Glomerular visceral epithelial cell (primary cell): ENCODE measurements at regions not wholly inside any gene's neighbourhood (a gene's known extent, or its start where the extent isn't known, plus 50 kb on each side); places are given as distances from the start of the nearest gene placed in this dataset.
A peak's percentile ranks its signal among the peaks of the same experiment; 100 is the strongest.

Experiments
- DNase-seq: peaks from one replicate; pipeline ENCODE4 v3.0.0-alpha.2; 2016; ENCODE audit errors: extremely low spot score

DNA sequence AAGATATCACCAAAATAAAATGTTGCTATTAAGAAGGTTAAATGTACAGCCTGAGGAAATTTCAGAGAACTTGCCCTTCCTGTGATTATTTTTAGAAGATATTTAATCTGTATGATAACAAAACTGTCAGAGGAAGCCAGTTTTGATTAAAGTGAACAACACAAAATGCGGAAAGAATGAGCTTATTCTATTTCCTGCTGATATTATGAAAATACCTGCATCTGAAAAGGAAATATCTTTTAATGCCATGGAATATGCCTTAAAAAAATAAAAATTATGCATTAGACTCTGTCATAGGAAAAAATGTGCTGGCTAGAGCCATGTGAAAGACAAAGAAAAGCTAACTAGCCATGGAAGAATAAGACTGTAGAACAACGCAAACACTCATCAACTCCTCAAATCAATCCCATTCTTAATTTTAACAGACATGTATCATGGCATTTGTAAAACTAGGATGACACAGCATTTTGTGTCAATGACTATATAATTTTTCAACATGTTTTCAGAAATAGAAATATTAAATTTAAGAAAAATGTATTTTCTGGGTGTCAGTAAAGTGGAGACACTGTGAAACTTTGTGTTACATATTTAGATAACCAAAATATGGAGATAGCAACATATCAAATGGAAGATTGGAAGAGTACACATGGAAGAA is 1768.2 kb downstream of the SUCLG1 start:
- no peak for DNase-seq

DNA sequence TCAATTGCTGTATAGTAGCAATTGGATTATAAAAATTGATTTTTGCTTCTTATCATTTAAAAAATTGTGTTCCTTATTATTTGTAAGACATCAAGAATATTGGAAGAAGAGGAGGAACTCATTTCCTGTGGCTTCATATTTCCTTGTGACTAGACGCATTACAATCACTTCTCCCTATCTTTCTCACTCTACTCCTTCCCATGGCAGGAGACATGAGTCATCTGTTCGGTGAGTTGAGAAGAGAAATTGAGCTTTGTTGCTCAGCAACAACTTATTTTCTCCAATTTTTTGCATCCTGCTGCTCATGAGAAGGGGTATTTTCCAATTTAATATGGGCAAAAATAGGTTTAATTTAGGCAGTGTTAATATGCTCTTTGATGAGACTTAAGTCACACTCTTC is 1783.9 kb downstream of the SUCLG1 start:
- peak; percentile 34 for DNase-seq

DNA sequence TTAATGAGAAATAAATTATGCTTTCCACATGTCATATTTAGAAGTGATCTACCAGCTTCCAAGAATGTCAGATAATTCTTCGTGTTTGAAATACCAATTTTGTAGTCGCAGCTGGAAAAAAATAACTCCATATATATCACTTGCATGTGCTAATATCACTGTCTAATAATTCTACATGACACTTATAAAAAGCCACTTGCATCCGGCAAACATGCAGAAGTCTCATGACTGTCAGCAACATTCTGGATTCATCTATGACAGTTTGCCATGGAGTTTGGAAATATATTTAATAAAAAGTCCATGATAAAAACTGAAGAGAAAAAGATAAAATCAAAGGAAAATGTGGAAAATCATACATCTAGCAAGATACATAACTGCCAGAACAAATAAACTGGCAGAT is 1784.4 kb downstream of the SUCLG1 start:
- no peak for DNase-seq

DNA sequence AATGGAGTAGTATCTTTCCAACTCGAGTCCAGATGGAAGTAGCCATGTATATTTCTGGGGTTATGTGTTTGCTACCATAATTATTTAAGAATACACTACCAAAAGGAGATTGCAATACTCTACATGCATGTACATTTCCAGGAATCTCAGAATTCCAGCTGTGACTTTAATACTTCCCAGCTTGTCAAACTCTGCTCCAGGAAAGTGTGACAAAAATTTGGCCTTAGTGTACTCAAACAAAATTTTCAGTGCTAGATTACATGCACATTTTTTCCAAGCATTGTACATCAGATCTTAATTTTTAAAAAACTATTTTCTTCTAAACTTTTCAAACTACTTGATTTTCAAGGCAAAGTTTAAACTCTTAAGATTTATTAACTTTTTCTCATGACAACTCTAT is 1791.6 kb downstream of the SUCLG1 start:
- no peak for DNase-seq

DNA sequence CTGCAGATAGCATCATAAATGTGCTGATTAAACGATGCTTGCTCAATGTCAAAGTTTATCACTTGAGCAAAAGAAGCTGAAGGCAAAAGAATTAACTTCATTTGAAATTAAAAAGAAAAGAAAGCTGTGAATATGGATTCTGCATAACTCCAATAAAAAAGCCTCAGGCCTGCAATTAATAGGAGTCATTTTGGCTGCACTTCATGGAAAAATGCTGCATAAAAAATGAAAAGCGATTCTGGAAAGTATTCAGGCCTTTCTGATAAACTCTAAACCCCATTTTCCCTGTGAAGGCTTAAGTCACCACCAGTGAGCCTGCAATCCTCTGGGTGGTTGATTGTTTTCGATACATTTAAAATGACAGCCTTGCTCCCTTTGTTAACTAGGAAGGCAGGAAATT is 1793.4 kb downstream of the SUCLG1 start:
- DNase-seq: no peak

DNA sequence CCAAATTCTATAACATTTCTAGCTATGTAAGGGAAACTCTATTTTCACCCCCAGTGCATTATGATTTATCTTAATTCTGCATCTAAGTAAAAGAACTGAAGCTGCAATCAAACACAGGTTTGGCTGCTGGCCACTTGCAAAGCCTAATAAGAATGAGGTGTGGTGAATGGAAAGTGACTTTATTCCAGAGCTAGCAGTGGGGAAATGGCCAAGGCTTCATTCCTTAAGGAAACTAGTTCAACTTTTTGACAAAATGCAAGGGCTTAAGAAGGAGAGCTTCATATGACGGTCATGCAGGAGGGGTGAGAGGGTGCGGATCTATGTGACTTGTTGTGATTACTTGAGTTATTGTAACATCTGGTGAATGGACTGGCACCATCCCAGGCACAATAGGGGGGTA is 1802.0 kb downstream of the SUCLG1 start:
- DNase-seq: no peak

DNA sequence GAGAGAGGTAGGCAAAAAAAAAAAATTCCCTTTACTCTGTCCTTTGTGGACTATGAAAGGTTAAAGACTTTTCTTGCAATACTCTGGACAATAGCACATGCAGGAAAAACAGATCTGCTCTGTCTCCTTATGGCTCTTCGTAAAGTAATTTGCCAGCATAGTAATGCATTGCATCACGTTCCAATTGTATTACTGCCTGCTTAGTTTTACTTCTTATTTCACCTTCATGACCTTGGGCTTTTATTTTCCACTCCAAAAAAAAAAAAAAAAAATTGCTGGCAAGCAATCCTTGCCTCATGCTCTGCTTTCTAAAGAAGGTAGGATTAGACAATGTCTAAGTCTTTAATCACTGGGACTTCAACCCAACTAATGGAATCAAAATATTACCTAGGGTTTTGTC is 1802.7 kb downstream of the SUCLG1 start:
- no peak for DNase-seq

DNA sequence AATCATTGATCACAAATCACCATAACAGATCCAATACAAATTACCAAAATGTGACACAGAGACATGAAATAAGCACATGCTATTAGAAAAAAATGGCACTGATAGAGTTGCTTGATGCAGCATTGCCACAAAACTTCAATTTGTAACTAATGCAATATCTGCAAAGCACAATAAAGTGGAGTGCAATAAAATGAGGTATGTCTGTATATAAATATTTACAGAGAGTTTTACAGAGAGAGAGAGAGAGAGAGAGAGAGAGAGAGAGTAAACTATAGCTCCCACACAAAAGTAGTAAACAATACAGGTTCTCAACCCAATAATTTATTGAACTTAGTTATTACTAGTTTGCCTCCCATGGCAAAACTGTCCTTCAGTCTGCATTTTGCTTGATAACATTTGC is 1807.0 kb downstream of the SUCLG1 start:
- no peak for DNase-seq

DNA sequence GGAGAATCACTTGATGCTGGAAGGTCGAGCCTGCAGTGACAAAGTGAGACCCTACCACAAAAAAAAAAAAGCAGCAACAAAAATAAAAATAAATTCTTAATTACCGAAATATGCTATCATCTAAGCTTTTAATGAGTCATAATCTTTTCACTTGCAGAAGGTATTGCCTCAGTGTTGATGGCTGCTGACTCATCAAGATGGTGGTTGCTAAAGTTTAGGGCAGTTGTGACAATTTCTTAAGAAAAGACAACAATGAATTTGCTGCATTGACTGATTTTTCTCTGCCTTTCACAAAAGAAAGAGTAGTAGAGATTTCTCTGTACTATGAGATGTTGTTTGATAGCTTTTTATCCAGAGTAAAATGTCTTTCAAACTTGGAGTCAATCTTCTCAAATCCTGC is 1809.0 kb downstream of the SUCLG1 start:
- no peak for DNase-seq

DNA sequence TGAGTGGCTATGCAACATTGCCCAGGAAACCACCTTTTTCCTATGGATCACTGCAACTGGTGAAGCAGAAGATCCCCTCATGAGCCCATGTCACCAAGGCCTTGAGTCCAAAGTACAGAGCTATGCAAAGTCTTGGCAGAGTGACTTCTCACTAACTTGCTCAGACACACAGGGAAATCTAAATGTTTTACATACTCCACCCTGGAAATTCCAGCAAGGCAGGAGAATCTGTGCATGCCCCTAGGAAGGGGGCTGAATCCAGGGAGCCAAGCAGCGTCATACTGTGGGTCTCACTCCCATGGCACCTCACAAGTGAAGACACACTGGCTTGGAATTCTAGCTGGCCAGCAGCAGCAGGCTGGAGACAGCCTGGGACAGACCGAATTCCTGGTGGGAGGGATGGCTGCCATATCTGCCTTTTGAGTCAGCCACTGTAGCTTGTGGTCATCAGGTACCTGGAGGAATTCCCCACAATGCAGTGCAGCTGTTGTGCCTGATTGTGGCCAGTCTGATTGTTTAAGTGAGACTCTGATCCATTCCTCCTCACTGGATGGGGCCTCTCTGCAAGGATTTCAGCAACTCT is 1817.4 kb downstream of the SUCLG1 start:
- DNase-seq: peak; percentile 9

DNA sequence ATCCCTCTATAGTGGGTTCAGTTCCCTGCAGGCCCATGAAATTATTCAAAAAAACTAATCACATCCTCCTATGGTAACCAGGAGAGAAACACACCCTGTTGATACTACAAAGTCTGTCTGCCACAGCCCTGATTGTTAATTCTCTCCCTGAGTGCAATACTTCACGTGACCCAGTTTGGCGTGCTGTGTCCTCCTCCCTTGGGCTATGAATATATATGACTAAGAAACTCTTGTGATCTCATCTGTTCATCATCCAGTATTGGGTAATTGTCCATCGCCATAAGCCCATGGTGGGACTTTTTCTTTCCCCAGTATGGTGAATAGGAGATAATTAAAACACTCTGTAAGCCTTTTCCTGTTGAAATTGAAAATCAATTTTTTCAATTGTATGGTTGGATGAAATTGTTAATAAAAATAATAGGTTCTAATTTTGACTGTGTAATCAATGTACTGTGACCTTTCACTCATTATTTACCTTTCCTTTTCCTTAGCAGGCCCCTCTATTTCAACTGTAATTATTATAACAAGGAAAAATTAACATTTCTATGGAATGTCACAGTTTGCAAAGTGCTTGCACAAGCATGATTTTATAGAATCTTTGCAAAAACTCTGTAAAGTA is 1822.6 kb downstream of the SUCLG1 start:
- DNase-seq: no peak

DNA sequence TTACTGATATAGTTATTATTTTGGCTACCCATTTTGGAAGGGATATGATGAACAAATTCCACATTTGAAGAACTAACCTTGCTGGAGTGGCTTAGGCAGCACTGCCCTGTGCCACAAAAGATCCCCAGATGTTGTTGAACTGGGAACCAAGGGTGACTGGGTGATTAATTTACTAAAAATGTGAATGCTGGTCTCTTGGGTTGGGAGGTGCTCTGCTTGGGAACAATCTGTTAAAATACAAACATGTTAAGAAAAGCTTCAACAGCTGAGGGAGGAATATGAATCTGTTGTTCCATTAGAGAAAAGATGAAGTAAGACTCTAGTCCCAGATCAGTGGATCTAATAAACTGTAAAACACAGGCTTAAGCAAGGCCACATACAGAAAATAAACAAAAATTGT is 1860.1 kb downstream of the SUCLG1 start:
- no peak for DNase-seq

DNA sequence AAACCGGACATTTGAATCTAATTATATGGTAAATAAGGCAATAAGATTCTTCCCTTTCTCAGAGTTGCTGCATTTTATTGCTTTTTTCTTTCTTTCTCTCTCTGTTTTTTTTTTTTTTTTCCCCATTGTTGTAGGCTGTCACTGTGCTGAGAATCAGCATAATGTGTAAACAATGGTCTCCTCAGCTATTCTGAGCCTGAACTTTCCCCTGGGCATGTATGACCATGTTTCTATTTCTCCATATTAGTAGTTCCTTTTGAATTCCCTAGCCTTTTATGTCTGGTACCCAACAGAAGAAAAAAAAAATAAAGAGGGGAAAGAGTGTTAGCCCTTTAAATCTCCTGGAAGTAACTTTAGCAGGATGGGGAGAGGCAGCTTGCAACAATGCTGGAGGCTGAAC is 1862.5 kb downstream of the SUCLG1 start:
- DNase-seq: no peak

DNA sequence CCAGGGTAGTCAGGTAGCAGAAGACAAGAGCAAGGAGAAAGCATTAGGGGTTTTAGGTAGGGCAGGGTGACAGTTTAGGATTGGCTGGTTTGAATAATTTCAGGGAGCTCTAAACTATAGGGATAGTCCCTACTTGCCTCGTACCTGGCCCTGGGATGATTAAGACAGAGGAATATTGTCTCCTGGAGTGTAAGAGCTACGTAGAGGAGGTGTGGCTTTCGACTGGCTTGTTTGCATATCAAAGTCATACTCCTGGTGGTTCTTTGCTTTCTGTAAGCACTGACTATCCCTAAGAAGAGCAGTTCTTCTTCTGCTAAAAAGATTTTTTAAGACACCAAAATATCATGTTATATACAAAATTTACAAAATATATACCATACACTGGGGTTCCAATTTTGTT is 1867.4 kb downstream of the SUCLG1 start:
- no peak for DNase-seq

DNA sequence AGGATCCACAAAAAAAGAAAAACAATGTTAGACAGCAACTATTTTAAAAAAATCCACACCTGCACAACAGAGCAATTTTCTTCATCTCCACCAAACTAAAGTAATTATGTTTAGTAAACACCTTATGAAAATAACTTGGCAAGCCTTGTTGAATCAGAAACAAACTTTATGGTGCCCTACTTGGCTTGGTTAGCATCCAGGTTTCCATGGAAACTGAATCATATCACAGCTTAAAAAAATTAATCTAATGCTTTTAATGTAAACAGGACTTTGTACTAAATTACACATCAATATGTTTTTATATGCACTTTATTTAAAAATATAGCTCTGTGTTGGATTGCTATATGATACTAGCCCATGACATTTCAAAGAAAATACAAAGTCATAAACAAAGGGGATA is 1882.4 kb downstream of the SUCLG1 start:
- DNase-seq: no peak

DNA sequence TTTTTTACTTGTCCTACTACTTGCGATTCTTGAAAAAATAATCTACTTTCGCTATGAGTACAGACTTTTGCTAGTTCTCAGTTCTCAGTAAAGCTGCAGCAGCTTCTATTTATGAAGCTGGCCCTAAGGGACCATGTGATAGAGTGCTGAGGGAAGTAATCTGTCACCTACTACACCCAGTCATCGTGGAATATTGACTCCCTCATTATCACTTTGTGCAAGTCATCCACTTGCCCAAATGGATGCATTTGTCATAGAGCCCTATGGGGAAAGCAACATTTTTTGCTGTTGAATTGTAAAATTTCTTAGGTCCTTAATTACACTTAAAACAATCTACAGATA is 1919.8 kb downstream of the SUCLG1 start:
- no peak for DNase-seq

DNA sequence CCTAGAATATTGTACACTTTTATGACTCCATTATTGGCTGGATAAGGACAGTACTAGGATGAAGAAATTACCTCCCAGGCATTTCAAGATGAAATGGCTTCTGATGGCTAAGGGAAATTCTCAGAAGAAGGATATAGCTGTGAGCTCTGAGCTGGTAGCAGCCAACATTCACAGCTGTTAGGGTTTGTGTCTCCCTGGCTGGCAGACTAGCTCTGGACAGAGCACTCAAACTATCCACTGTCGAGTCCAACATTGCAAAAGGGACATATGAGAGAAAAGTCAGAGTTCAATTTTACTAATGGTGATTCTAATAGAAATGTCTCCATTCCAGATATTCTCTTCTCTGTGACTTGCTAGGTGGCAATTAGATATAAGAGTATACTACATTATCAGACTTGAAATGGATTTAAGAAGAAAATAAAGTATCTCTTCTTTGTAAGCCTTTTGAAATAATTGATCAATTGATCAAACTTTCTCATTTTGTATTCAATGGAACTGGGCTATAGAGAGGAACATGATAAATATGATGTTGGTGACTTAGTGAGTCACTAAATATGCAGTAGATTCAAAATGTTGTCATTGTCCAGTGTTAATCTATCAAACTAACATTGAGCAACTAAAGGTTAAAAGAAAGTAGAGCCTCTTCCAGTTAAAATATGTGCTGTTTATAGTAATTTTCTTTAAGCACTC is 1920.3 kb downstream of the SUCLG1 start:
- no peak for DNase-seq

DNA sequence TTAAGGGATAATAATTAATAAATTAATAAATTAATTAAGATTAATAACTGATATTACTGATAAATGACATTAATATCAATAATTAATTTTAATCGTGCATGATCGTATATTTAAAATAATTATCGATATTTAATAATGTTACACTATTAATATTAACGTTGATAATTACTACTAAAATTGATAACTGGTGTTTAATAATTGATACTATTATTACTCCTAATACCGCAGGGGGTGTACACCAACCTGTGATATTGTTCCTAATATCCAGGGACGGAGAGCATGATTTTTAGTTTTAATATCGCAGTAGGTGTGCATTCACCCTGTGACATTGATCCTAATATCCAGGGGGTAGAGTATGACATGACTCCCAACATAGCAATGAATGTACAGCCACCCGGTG is 1930.8 kb downstream of the SUCLG1 start:
- no peak for DNase-seq

DNA sequence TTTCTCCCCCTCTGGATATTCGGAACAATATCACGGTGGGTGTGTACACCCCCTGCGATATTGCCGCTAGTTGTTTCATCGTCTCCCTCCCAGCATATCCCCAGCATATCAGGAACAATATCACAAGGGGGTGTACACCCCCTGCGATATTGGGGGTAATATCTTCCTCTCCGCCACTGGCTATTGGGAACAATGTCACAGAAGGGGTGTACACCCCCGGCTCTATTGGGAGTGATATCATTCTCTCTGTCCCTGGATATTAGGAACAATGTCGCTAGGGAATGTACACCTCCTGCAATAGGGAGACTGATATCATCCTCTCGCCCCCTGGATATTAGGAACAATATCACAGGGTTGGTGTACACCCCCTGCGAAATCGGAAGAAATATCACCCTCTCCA is 1932.0 kb downstream of the SUCLG1 start:
- no peak for DNase-seq

DNA sequence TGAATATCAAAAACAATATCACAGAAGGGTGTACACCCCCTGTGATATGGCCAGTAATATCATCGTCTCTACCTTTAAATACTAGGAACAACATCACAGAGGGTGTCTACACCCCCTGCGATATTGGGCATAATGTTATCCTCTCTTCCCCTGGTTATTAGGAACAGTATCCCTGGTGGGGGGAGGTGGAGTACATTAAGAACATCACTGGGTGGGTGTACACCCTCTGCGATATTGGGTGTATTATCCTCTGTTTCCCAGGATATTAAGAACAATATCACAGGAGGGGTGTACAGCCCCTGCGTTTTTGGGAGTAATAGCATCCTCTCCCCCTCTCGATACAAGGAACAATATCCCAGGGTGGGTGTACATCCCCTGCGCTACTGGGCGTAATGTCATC is 1932.8 kb downstream of the SUCLG1 start:
- DNase-seq: no peak

DNA sequence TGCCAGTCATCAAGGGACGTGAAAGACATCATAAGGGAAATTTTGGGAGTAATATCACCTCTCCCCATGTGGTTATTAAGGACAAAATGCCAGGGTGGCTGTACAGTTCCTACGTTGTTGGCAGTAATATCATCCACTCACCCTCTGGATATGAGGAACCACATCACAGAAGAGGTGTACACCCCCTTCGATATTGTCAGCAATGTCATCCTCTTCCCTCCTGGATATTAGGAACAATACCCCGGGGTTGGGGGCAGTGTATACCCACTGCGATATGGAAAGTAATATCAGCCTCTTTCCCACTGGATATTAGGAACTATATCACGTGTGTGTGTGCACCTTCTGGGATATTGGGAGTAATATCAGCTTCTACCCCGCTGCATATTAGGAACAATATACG is 1933.3 kb downstream of the SUCLG1 start:
- DNase-seq: no peak

DNA sequence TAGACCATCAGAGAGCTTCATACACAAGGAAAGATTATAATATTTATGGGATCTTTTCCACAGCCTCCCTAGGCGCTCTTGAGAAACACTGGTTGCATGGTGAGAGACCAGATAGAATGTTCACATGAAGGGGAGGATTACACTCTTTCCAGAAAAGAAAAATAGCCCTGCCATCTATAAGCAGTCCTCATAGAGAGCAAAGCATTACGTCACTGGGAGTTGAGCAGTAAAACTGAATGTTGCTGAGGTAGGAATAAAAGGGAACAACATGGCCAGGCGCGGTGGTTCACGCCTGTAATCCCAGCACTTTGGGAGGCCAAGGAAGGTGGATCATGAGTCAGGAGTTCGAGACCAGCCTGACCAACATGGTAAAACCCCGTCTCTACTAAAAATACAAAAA is 1934.3 kb downstream of the SUCLG1 start:
- DNase-seq: no peak

DNA sequence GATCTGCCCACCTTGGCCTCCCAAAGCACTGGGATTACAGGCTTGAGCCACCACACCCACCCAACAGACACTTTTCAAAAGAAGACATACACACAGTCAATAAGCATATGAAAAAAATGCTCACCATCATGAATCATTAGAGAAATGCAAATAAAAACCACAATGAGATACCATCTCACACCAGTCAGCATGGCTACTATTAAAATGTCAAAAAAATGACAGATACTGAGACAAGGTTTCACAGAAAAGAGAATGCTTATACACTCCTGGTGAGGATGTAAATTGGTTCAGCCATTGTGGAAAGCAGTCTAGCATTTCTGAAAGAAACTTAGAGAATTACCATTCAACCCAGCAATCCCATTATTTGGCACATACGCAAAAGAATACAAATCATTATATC is 1947.2 kb downstream of the SUCLG1 start:
- DNase-seq: no peak
